Vagina (tissue), 2 donors: ENCODE measurements at regions not wholly inside any gene's neighbourhood (a gene's known extent, or its start where the extent isn't known, plus 50 kb on each side); places are given as distances from the start of the nearest gene placed in this dataset.

ENCODE experiments used
- DNase-seq, 2 donors: peaks; one replicate each; pipeline ENCODE4 v3.0.0-alpha.2; 2017; ENCODE audit errors: extremely low spot score in 2 of 2
- H3K27ac ChIP-seq: fragments of 200-600 bp; sonication (generic); one replicate; pipeline ENCODE4 v1.5.1; 2019
- H3K27me3 ChIP-seq: fragments of 200-600 bp; sonication (generic); one replicate; pipeline ENCODE4 v1.5.1; 2019
- H3K36me3 ChIP-seq, 2 donors: fragments of 200-600 bp; sonication (generic); one replicate each; pipeline ENCODE4 v1.5.1; 2017 to 2019
- H3K4me1 ChIP-seq: fragments of 200-600 bp; sonication (generic); one replicate; pipeline ENCODE4 v1.5.1; 2019
- H3K4me3 ChIP-seq, 2 donors: fragments of 200-600 bp; sonication (generic); 1 replicate in 1 of 2; 2 replicates in 1 of 2; pipeline ENCODE4 v1.5.1; 2016 to 2019
- H3K9me3 ChIP-seq: fragments of 200-600 bp; sonication (generic); one replicate; pipeline ENCODE4 v1.5.1; 2019
- POLR2A ChIP-seq, 2 donors: fragments of 450-650 bp; IDR thresholded peaks; one replicate each; pipeline ENCODE4 v1.6.1; 2017; ENCODE audit warnings: antibody characterized with exemption in 2 of 2, mild to moderate bottlenecking in 2 of 2, moderate library complexity in 2 of 2
- POLR2AphosphoS5 ChIP-seq, 2 donors: sonication (generic); formaldehyde crosslinking; IDR thresholded peaks; one replicate each; pipeline ENCODE4 v1.9.0; 2017; ENCODE audit warnings: antibody characterized with exemption in 2 of 2, mild to moderate bottlenecking in 2 of 2, low read depth in 1 of 2; ENCODE audit not compliant: insufficient read depth in 1 of 2
- intact Hi-C: fragments of 100-400 bp; cut with DNase I; formaldehyde crosslinking; loops from one replicate; pipeline ENCODE4 v1.15.1; 2023
- TF ChIP-seq, protein P1 (sequence below), 3 experiments: fragments of 450-650 bp in 2 of 3; fragments of 200-600 bp in 1 of 3; sonication (generic) in 1 of 3; IDR thresholded peaks; one replicate each; pipeline ENCODE4 v1.5.1; 2017 to 2019; ENCODE audit warnings: antibody characterized with exemption in 3 of 3, mild to moderate bottlenecking in 2 of 3, moderate library complexity in 2 of 3

GRCh38 chr7:131106681-131107336 lies 220.9 kb upstream of the MKLN1 start:
- Histone ChIP-seq H3K4me1 (peaks cover 48% of the 10 kb centered on the region), H3K27me3 (no peaks in the 10 kb centered on the region), H3K27ac (peak overlapping the region; percentile 100), H3K36me3 (no peaks in the 10 kb centered on the region), H3K4me3 (peak overlapping the region; percentile 87 to 100), H3K9me3 (no peaks in the 10 kb centered on the region)
- TF ChIP-seq POLR2A (IDR thresholded peaks at IDR 0.05) (no peak), POLR2AphosphoS5 (IDR thresholded peaks at IDR 0.05; ENCODE audit: insufficient read depth in 1 of 2, low read depth in 1 of 2) (peak in 1 of 2 donors; percentile 68)
- TF ChIP-seq, protein P1, sequence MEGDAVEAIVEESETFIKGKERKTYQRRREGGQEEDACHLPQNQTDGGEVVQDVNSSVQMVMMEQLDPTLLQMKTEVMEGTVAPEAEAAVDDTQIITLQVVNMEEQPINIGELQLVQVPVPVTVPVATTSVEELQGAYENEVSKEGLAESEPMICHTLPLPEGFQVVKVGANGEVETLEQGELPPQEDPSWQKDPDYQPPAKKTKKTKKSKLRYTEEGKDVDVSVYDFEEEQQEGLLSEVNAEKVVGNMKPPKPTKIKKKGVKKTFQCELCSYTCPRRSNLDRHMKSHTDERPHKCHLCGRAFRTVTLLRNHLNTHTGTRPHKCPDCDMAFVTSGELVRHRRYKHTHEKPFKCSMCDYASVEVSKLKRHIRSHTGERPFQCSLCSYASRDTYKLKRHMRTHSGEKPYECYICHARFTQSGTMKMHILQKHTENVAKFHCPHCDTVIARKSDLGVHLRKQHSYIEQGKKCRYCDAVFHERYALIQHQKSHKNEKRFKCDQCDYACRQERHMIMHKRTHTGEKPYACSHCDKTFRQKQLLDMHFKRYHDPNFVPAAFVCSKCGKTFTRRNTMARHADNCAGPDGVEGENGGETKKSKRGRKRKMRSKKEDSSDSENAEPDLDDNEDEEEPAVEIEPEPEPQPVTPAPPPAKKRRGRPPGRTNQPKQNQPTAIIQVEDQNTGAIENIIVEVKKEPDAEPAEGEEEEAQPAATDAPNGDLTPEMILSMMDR (IDR thresholded peaks at IDR 0.05) = no peak
- intact Hi-C loops = loop anchor here (10.0 kb wide), 3 partner anchors 108 to 318 kb away; no protein-coding TSS in a partner anchor
- DNase-seq = peak in 1 of 2 donors; percentile 90

DNA sequence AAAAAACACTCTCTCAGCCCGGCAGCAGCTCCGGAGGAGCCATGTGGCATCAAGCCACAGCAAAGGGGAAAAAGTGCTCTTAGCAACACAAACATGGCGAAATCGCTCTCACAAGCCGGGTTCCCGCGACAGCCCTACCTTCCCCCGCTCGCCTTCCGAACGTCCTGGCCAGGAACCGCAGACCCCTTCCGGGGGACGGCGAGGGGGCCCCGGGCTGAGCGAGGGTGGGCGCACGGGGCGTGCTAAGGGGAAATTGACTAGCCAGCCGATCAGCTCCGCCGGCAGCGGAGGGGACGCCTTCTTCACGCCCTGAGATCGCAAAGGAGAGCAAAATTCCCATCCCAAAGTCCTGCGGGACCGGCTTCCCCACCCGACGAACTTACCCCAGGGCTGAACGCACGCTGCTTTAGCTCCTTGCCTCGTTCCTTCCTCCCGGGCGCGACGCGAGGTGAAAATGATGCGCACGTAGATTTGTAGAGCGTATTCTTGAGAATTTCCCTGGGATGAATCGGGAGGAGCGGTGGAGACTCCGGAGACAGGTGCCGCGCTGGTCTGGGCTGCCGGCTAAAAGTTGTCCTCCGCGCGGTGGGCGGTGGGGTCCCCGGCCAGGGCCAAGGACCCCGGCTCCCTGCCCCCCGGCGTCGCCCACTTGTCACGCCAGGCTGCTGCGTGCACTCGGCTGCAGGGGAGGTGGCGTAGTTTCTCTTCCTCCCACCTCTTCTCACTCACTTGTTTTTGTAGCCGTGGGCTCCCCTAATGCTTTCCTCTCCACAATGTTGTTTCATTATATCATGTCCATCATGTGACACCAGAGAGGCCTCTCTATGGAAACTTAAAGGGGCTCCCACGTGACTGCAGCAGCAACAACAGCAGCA lies 220.1 kb upstream of the MKLN1 start:
- H3K27ac ChIP-seq = peak overlapping the region; percentile 100
- H3K4me1 ChIP-seq = peaks cover 41% of the 10 kb centered on the region
- TF ChIP-seq, protein P1 (IDR thresholded peaks at IDR 0.05) = no peak
- TF ChIP-seq POLR2AphosphoS5 (IDR thresholded peaks at IDR 0.05; ENCODE audit: insufficient read depth in 1 of 2, low read depth in 1 of 2) (peak; percentile 94 to 96), POLR2A (IDR thresholded peaks at IDR 0.05) (peak in 1 of 2 donors; percentile 89)
- DNase-seq = peak in 1 of 2 donors; percentile 94
- no peaks in the 10 kb centered on the region for H3K9me3 ChIP-seq
- no peaks in the 10 kb centered on the region for H3K36me3 ChIP-seq
- peak overlapping the region; percentile 87 to 100 for H3K4me3 ChIP-seq
- intact Hi-C loops = loop anchor here (10.0 kb wide), 3 partner anchors 107 to 317 kb away; no protein-coding TSS in a partner anchor
- no peaks in the 10 kb centered on the region for H3K27me3 ChIP-seq

DNA sequence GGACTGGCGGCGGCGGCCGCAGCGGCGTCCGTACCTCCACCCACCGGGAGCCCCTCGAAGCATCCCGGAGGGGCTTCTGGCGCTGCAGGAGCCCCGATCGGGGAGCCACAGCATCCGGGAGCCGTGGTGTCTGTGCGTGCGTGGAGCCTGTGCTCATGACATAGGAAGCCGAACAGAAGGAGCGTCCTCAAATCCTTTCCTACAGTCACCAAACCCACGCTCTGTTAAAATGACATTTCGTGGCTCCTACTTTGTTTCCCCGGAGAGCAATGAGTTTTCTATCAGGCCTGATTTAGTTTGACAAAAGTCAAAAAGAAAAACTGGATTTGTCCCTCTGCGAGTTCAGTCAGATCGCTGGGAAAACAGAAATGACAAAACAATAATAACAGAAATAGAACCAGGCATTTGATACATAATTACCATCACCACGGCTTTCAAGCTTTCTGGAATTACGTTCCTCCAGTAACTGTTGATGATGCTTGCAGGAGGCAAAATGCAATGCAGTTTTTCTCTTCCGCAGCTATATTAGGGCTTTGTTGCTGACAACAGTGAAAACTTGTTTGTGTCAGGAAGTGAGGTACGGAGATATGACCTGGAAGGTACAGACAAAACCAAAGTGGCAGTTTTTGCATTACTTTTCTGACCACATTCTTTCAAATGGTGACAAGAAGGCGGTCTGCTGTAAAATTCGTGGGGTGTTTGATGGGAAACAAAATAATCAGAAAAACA lies 219.3 kb upstream of the MKLN1 start:
- peaks cover 33% of the 10 kb centered on the region for H3K4me1 ChIP-seq
- intact Hi-C loops = loop anchor here (10.0 kb wide), 3 partner anchors 106 to 316 kb away; no protein-coding TSS in a partner anchor
- H3K27me3 ChIP-seq = no peaks in the 10 kb centered on the region
- TF ChIP-seq POLR2AphosphoS5 (IDR thresholded peaks at IDR 0.05; ENCODE audit: insufficient read depth in 1 of 2, low read depth in 1 of 2) (no peak), POLR2A (IDR thresholded peaks at IDR 0.05) (no peak)
- TF ChIP-seq, protein P1 (IDR thresholded peaks at IDR 0.05) = no peak
- H3K36me3 ChIP-seq = no peaks in the 10 kb centered on the region
- no peaks in the 10 kb centered on the region for H3K9me3 ChIP-seq
- peak overlapping the region; percentile 87 to 100 for H3K4me3 ChIP-seq
- DNase-seq = no peak
- H3K27ac ChIP-seq = peak overlapping the region; percentile 100

DNA sequence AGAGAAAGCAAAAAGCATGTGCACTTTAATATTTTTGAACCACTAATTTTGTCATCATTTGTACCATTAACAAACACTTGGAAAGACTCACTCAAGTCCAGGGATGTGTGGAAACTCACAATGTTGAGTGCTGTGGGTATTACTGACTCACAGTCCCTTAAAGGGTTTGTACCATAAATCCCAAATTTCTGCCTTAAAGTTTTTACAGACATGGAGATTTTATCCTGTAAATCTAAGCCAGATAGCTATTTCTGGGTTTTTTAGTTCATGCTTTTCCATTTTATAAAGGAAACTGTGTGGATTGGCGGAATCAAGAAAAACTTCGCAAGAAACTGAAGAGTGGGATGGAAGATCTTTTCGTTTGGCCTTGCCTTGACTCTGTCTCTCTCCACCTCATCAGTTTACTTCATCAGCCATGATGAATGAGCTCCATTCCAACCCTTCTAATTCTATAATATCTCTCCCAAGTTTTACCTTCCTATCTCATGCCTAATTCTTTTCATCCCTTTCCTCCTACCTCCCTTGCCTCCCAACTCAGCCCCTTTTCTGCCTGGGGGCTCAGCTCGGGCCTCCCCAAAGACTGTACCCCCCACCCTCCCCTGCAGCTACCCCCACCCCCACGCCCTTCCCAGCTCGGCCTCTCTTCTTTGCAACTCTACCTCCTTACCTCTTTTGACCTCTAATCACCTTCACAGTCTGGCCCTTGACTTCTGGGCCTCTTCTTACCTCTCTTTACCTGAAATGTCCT lies 218.5 kb upstream of the MKLN1 start:
- H3K36me3 ChIP-seq = no peaks in the 10 kb centered on the region
- H3K9me3 ChIP-seq = no peaks in the 10 kb centered on the region
- peak overlapping the region; percentile 100 for H3K27ac ChIP-seq
- TF ChIP-seq POLR2AphosphoS5 (IDR thresholded peaks at IDR 0.05; ENCODE audit: insufficient read depth in 1 of 2, low read depth in 1 of 2) = no peak
- H3K4me1 ChIP-seq = peaks cover 25% of the 10 kb centered on the region
- intact Hi-C loops = loop anchor here (10.0 kb wide), 3 partner anchors 106 to 316 kb away; no protein-coding TSS in a partner anchor
- no peak for DNase-seq
- H3K4me3 ChIP-seq = peak overlapping the region; percentile 87 to 100
- no peaks in the 10 kb centered on the region for H3K27me3 ChIP-seq
